ENCODE measurements at regions not wholly inside any gene's neighbourhood (a gene's known extent, or its start where the extent isn't known, plus 50 kb on each side); places are given as distances from the start of the nearest gene placed in this dataset.

GRCh38 chr10:111338035-111338434 lies 261.2 kb downstream of the ADRA2A start:
- Histone ChIP-seq H3K27me3 (ENCODE audit: insufficient read depth, low read depth) (no peaks in the 10 kb centered on the region), H3K4me2 (no peak overlapping the region), H2AFZ (ENCODE audit: low read depth) (no peak overlapping the region), H3K27ac (no peak overlapping the region), H4K20me1 (ENCODE audit: insufficient read depth) (no peaks in the 10 kb centered on the region), H3K36me3 (ENCODE audit: insufficient read depth) (no peaks in the 10 kb centered on the region), H3K4me1 (ENCODE audit: low read depth, poor library complexity, severe bottlenecking) (no peaks in the 10 kb centered on the region), H3K9ac (no peak overlapping the region), H3K4me3 (IDR thresholded peaks at IDR 0.05; ENCODE audit: insufficient read depth, low read depth, low read length) (no peak overlapping the region), H3K79me2 (ENCODE audit: insufficient read depth, low read depth) (no peaks in the 10 kb centered on the region)
- no peak for TF ChIP-seq CTCF (conservative IDR thresholded peaks at IDR 0.05; ENCODE audit: low read depth, low read length)

GRCh38 chr10:111338805-111339204 lies 262.0 kb downstream of the ADRA2A start:
- H3K9ac ChIP-seq = no peak overlapping the region
- no peaks in the 10 kb centered on the region for H4K20me1 ChIP-seq (ENCODE audit: insufficient read depth)
- H2AFZ ChIP-seq (ENCODE audit: low read depth) = no peak overlapping the region
- H3K79me2 ChIP-seq (ENCODE audit: insufficient read depth, low read depth) = no peaks in the 10 kb centered on the region
- TF ChIP-seq CTCF (conservative IDR thresholded peaks at IDR 0.05; ENCODE audit: low read depth, low read length) = no peak
- H3K27me3 ChIP-seq (ENCODE audit: insufficient read depth, low read depth) = no peaks in the 10 kb centered on the region
- H3K27ac ChIP-seq = no peak overlapping the region
- H3K4me2 ChIP-seq = no peak overlapping the region
- no peaks in the 10 kb centered on the region for H3K4me1 ChIP-seq (ENCODE audit: low read depth, poor library complexity, severe bottlenecking)
- H3K36me3 ChIP-seq (ENCODE audit: insufficient read depth) = no peaks in the 10 kb centered on the region
- no peak overlapping the region for H3K4me3 ChIP-seq (IDR thresholded peaks at IDR 0.05; ENCODE audit: insufficient read depth, low read depth, low read length)

- no peaks in the 10 kb centered on the region for H3K79me2 ChIP-seq (ENCODE audit: insufficient read depth, low read depth)
- no peak overlapping the region for H2AFZ ChIP-seq (ENCODE audit: low read depth)
- no peaks in the 10 kb centered on the region for H4K20me1 ChIP-seq (ENCODE audit: insufficient read depth)
- no peaks in the 10 kb centered on the region for H3K36me3 ChIP-seq (ENCODE audit: insufficient read depth)
- no peak overlapping the region for H3K9ac ChIP-seq
- H3K27ac ChIP-seq = no peak overlapping the region
- H3K27me3 ChIP-seq (ENCODE audit: insufficient read depth, low read depth) = no peaks in the 10 kb centered on the region
- no peaks in the 10 kb centered on the region for H3K4me1 ChIP-seq (ENCODE audit: low read depth, poor library complexity, severe bottlenecking)
- no peak overlapping the region for H3K4me2 ChIP-seq
- no peak overlapping the region for H3K4me3 ChIP-seq (IDR thresholded peaks at IDR 0.05; ENCODE audit: insufficient read depth, low read depth, low read length)
- TF ChIP-seq CTCF (conservative IDR thresholded peaks at IDR 0.05; ENCODE audit: low read depth, low read length) = no peak; the same call in 1 of the 2 replicates
Measured at GRCh38 chr10:111344804-111345203, 268.0 kb downstream of the ADRA2A start.

- no peak overlapping the region for H3K27ac ChIP-seq
- no peak overlapping the region for H2AFZ ChIP-seq (ENCODE audit: low read depth)
- no peak overlapping the region for H3K4me3 ChIP-seq (IDR thresholded peaks at IDR 0.05; ENCODE audit: insufficient read depth, low read depth, low read length)
- H3K4me2 ChIP-seq = no peak overlapping the region
- no peak for TF ChIP-seq CTCF (conservative IDR thresholded peaks at IDR 0.05; ENCODE audit: low read depth, low read length)
- H4K20me1 ChIP-seq (ENCODE audit: insufficient read depth) = no peaks in the 10 kb centered on the region
- no peak overlapping the region for H3K9ac ChIP-seq
- no peaks in the 10 kb centered on the region for H3K79me2 ChIP-seq (ENCODE audit: insufficient read depth, low read depth)
- H3K27me3 ChIP-seq (ENCODE audit: insufficient read depth, low read depth) = no peaks in the 10 kb centered on the region
- H3K36me3 ChIP-seq (ENCODE audit: insufficient read depth) = no peaks in the 10 kb centered on the region
- H3K4me1 ChIP-seq (ENCODE audit: low read depth, poor library complexity, severe bottlenecking) = no peaks in the 10 kb centered on the region
Measured at GRCh38 chr10:111347386-111348013, 270.7 kb downstream of the ADRA2A start.

Data from KMS-11 (cell line).